WTC11 (cell line): ENCODE measurements at regions not wholly inside any gene's neighbourhood (a gene's known extent, or its start where the extent isn't known, plus 50 kb on each side); places are given as distances from the start of the nearest gene placed in this dataset.

Source experiments
- ATAC-seq: fragments of 200-7000 bp; cut with Tn5 transposase; 2 replicates; pipeline ENCODE4 v1.10.0; 2021; ENCODE audit warnings: mild to moderate bottlenecking, moderate library complexity
- CTCF ChIA-PET: fragments of 300-600 bp; sonication (Branson Sonifier 250); formaldehyde crosslinking; loops from one replicate; lab custom pipeline; 2021; ENCODE audit warnings: antibody characterized with exemption; lab: Charles Lee
- POLR2A ChIA-PET: fragments of 350-600 bp; sonication (Branson Sonifier 250); formaldehyde crosslinking; loops from one replicate; lab custom pipeline; 2021; ENCODE audit warnings: antibody characterized with exemption; lab: Charles Lee
- DNase-seq: peaks from one replicate; pipeline ENCODE4 v3.0.0; 2021; ENCODE audit warnings: low spot score
- H3K27ac Mint-ChIP-seq: 2 replicates; pipeline ENCODE4 v1.8.0; 2021; ENCODE audit warnings: mixed read lengths
- H3K27me3 Mint-ChIP-seq: 2 replicates; pipeline ENCODE4 v1.8.0; 2021; ENCODE audit warnings: low read depth, mild to moderate bottlenecking, moderate library complexity, mixed read lengths
- H3K36me3 Mint-ChIP-seq: 2 replicates; pipeline ENCODE4 v1.8.0; 2021; ENCODE audit warnings: mixed read lengths
- H3K4me1 Mint-ChIP-seq: 2 replicates; pipeline ENCODE4 v1.8.0; 2022; ENCODE audit warnings: mixed read lengths
- H3K4me3 Mint-ChIP-seq: 2 replicates; pipeline ENCODE4 v1.8.0; 2021; ENCODE audit warnings: mild to moderate bottlenecking, moderate library complexity, mixed read lengths
- H3K9me3 Mint-ChIP-seq: 2 replicates; pipeline ENCODE4 v1.8.0; 2021; ENCODE audit warnings: mixed read lengths
- CBFB ChIP-seq: sonication (generic); formaldehyde crosslinking; IDR thresholded peaks from 2 replicates; pipeline ENCODE4 v1.8.1; 2022; ENCODE audit warnings: mild to moderate bottlenecking, low read depth, missing genetic modification reagents
- CREB1 ChIP-seq: sonication (generic); formaldehyde crosslinking; IDR thresholded peaks from 2 replicates; pipeline ENCODE4 v1.8.0; 2023; ENCODE audit warnings: mild to moderate bottlenecking, missing genetic modification reagents
- CREM ChIP-seq: sonication (generic); formaldehyde crosslinking; IDR thresholded peaks from 2 replicates; pipeline ENCODE4 v1.8.1; 2022; ENCODE audit warnings: mild to moderate bottlenecking, missing genetic modification reagents, moderate library complexity
- IRF2 ChIP-seq: sonication (generic); formaldehyde crosslinking; IDR thresholded peaks from 2 replicates; pipeline ENCODE4 v1.8.0; 2022; ENCODE audit warnings: low read depth, missing genetic modification reagents, borderline replicate concordance
- NR3C1 ChIP-seq: sonication (generic); formaldehyde crosslinking; conservative IDR thresholded peaks from 2 replicates; pipeline ENCODE4 v1.8.1; 2023; ENCODE audit warnings: low read depth, mild to moderate bottlenecking, missing genetic modification reagents
- OVOL2 ChIP-seq: fragments of 250-450 bp; sonication (Bioruptor Pico); IDR thresholded peaks from 2 replicates; pipeline ENCODE4 v1.9.0; 2021; ENCODE audit warnings: mild to moderate bottlenecking, borderline replicate concordance
- RELA ChIP-seq: sonication (generic); formaldehyde crosslinking; IDR thresholded peaks from 2 replicates; pipeline ENCODE4 v1.8.1; 2022; ENCODE audit warnings: missing genetic modification reagents, mild to moderate bottlenecking, borderline replicate concordance
- RORB ChIP-seq: fragments of 250-450 bp; sonication (Bioruptor Pico); IDR thresholded peaks from 2 replicates; pipeline ENCODE4 v1.9.0; 2021; ENCODE audit warnings: mild to moderate bottlenecking
- SOX15 ChIP-seq: fragments of 250-450 bp; sonication (Bioruptor Pico); IDR thresholded peaks from 2 replicates; pipeline ENCODE4 v1.9.0; 2021; ENCODE audit warnings: mild to moderate bottlenecking
- TEAD4 ChIP-seq: sonication (generic); formaldehyde crosslinking; IDR thresholded peaks from 2 replicates; pipeline ENCODE4 v1.8.0; 2022; ENCODE audit warnings: mild to moderate bottlenecking, missing genetic modification reagents
- ZNF219 ChIP-seq: sonication (generic); formaldehyde crosslinking; IDR thresholded peaks from 2 replicates; pipeline ENCODE4 v1.8.0; 2023; ENCODE audit warnings: missing genetic modification reagents, mild to moderate bottlenecking, borderline replicate concordance
- ZNF423 ChIP-seq: fragments of 250-450 bp; sonication (Bioruptor Pico); IDR thresholded peaks from 2 replicates; pipeline ENCODE4 v2.1.2; 2022; ENCODE audit warnings: mild to moderate bottlenecking, moderate library complexity
- TF ChIP-seq, protein P1 (sequence below): sonication (generic); formaldehyde crosslinking; IDR thresholded peaks from 2 replicates; pipeline ENCODE4 v1.8.1; 2023; ENCODE audit warnings: mild to moderate bottlenecking, missing genetic modification reagents, moderate library complexity
- TF ChIP-seq, protein P2 (sequence below): sonication (generic); formaldehyde crosslinking; IDR thresholded peaks from 2 replicates; pipeline ENCODE4 v1.8.0; 2022; ENCODE audit warnings: mild to moderate bottlenecking, missing genetic modification reagents
- TF ChIP-seq, protein P3 (sequence below): fragments of 250-450 bp; sonication (Bioruptor Pico); conservative IDR thresholded peaks from 2 replicates; pipeline ENCODE4 v1.9.0; 2021; ENCODE audit warnings: mild to moderate bottlenecking
- TF ChIP-seq, protein P4 (sequence below): sonication (generic); formaldehyde crosslinking; conservative IDR thresholded peaks from 2 replicates; pipeline ENCODE4 v1.8.1; 2023; ENCODE audit warnings: mild to moderate bottlenecking, low read depth, missing genetic modification reagents, moderate library complexity
- TF ChIP-seq, protein P5 (sequence below): fragments of 250-450 bp; sonication (Bioruptor Pico); IDR thresholded peaks from 2 replicates; pipeline ENCODE4 v1.9.0; 2021; ENCODE audit warnings: moderate library complexity, mild to moderate bottlenecking, inconsistent platforms, borderline replicate concordance
- TF ChIP-seq, protein P6 (sequence below): sonication (generic); formaldehyde crosslinking; IDR thresholded peaks from 2 replicates; pipeline ENCODE4 v1.8.1; 2022; ENCODE audit warnings: low read depth, mild to moderate bottlenecking, moderate library complexity, missing genetic modification reagents, borderline replicate concordance
- TF ChIP-seq, protein P7 (sequence below): sonication (generic); formaldehyde crosslinking; IDR thresholded peaks from 2 replicates; pipeline ENCODE4 v1.8.0; 2022; ENCODE audit warnings: mild to moderate bottlenecking, missing genetic modification reagents
- TF ChIP-seq, protein P8 (sequence below): fragments of 250-450 bp; sonication (Bioruptor Pico); IDR thresholded peaks from 2 replicates; pipeline ENCODE4 v2.1.2; 2022; ENCODE audit warnings: mild to moderate bottlenecking, moderate library complexity
- TF ChIP-seq, protein P9 (sequence below): sonication (generic); formaldehyde crosslinking; IDR thresholded peaks from 2 replicates; pipeline ENCODE4 v1.8.0; 2023; ENCODE audit warnings: missing genetic modification reagents
- TF ChIP-seq, protein P10 (sequence below): sonication (generic); formaldehyde crosslinking; IDR thresholded peaks from 2 replicates; pipeline ENCODE4 v1.8.0; 2022; ENCODE audit warnings: mild to moderate bottlenecking, missing genetic modification reagents

DNA sequence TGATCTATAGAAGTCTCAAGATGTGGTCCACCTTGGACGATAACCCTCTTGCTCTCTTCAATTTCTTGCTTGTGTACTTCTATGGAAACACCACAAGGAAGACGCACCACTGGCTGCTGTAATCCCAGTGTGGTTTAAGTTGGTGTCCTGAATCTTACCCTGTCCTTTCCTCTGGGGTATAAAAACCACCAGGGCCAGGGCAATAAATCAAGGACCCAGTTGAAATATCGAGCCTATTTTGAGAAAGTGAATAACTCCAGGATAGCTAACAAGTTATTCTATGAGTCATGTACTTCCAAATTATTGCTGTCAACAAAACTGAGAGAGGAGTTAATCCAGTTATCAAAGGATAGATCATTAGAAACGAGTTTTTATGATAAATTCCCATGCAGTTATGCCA is 137.0 kb downstream of the RND3 start (continued):
- TF ChIP-seq, protein P1, sequence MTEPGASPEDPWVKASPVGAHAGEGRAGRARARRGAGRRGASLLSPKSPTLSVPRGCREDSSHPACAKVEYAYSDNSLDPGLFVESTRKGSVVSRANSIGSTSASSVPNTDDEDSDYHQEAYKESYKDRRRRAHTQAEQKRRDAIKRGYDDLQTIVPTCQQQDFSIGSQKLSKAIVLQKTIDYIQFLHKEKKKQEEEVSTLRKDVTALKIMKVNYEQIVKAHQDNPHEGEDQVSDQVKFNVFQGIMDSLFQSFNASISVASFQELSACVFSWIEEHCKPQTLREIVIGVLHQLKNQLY (CRISPR knock-in tag) = no peak
- TF ChIP-seq ZNF219 (no peak), SOX15 (no peak), CBFB (CRISPR knock-in tag) (no peak), TEAD4 (CRISPR knock-in tag) (no peak), IRF2 (CRISPR knock-in tag) (no peak)

DNA sequence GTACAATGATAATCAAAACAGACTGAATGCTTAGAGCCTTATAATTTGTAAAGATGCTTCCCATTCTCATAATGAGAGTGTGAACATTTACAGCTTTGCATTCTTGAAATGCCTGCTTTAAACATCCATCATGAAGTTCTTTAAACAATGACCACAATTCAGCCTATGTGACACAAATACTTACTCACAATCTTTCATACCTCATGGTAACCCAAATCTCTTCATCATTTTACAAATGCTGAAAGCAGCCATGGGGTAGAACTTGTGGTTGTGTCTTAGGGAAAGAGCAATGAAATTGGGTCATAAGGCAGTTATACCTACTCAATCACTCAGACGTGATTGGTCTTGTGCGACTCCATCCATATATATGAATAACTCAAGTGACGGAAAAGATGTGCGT is 140.7 kb downstream of the RND3 start:
- POLR2A ChIA-PET = no interaction called here
- no peak for DNase-seq

DNA sequence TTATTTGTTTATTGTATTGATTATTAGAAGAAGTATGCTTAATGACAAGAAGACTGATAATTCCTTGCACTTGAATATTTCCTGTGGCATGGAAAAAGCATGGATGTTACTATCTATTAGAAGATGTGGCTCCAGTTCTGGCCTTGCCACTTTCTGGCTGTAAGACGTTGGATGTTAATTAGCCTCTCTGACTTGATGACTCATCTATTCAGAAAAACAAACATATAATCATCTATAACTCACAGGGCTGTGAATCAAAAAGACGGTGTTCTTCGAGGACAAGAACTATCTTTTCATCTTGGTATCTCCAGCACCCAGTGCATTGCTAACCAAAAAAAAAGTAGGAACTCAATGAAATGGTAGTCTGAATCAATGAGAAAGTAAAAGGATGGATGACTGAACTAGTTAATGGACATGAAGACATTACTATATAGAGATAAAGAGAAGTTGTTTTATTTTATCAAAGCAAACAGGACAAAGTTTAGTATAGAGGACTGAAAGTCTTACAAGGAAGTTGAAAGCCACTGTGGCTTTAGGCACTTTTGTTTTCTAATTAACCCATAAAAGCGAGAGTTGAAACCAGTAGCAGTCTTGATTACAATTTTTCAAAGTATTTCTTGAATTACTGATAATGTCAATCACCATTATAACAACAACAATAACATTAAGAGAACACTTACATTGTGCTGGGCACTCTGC is 145.3 kb downstream of the RND3 start:
- DNase-seq = no peak
- CTCF ChIA-PET = no interaction called here
- TF ChIP-seq, protein P2, sequence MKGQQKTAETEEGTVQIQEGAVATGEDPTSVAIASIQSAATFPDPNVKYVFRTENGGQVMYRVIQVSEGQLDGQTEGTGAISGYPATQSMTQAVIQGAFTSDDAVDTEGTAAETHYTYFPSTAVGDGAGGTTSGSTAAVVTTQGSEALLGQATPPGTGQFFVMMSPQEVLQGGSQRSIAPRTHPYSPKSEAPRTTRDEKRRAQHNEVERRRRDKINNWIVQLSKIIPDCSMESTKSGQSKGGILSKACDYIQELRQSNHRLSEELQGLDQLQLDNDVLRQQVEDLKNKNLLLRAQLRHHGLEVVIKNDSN (CRISPR knock-in tag) = no peak
- TF ChIP-seq, protein P3, sequence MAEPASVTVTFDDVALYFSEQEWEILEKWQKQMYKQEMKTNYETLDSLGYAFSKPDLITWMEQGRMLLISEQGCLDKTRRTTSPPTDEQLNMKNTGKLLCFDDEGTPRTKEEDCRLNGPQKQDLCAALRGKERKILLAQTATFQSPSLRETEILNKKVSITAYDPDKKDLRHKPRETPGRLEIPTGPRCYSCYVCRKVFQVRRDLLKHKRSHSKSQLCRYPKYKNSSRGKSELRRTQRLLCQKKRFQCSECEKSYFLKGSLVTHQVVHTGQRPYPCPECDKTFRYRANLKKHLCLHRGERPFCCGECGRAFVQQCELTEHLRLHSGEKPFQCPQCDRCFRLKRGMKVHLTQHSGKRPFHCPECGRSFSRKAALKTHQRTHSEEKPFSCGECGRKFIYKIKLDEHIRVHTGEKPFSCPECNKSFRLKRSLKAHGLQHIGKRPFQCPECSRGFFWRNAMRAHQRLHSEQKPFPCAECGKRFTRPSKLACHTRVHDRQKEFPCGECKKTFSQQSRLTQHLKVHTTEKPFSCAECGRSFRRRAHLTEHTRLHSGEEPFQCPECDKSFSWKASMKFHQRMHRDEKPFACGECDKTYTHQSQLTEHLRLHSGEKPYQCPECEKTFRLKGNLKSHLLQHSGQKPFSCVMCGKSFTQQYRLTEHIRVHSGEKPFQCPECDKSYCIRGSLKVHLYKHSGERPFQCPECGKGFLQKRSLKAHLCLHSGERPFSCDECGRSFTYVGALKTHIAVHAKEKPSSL (CRISPR knock-in tag) = no peak
- no peak for TF ChIP-seq RORB (CRISPR knock-in tag)
- TF ChIP-seq, protein P4, sequence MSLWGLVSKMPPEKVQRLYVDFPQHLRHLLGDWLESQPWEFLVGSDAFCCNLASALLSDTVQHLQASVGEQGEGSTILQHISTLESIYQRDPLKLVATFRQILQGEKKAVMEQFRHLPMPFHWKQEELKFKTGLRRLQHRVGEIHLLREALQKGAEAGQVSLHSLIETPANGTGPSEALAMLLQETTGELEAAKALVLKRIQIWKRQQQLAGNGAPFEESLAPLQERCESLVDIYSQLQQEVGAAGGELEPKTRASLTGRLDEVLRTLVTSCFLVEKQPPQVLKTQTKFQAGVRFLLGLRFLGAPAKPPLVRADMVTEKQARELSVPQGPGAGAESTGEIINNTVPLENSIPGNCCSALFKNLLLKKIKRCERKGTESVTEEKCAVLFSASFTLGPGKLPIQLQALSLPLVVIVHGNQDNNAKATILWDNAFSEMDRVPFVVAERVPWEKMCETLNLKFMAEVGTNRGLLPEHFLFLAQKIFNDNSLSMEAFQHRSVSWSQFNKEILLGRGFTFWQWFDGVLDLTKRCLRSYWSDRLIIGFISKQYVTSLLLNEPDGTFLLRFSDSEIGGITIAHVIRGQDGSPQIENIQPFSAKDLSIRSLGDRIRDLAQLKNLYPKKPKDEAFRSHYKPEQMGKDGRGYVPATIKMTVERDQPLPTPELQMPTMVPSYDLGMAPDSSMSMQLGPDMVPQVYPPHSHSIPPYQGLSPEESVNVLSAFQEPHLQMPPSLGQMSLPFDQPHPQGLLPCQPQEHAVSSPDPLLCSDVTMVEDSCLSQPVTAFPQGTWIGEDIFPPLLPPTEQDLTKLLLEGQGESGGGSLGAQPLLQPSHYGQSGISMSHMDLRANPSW (CRISPR knock-in tag) = no peak
- TF ChIP-seq, protein P5, sequence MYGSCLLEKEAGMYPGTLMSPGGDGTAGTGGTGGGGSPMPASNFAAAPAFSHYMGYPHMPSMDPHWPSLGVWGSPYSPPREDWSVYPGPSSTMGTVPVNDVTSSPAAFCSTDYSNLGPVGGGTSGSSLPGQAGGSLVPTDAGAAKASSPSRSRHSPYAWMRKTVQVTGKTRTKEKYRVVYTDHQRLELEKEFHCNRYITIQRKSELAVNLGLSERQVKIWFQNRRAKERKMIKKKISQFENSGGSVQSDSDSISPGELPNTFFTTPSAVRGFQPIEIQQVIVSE (CRISPR knock-in tag) = no peak
- TF ChIP-seq, protein P6, sequence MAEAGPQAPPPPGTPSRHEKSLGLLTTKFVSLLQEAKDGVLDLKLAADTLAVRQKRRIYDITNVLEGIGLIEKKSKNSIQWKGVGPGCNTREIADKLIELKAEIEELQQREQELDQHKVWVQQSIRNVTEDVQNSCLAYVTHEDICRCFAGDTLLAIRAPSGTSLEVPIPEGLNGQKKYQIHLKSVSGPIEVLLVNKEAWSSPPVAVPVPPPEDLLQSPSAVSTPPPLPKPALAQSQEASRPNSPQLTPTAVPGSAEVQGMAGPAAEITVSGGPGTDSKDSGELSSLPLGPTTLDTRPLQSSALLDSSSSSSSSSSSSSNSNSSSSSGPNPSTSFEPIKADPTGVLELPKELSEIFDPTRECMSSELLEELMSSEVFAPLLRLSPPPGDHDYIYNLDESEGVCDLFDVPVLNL (CRISPR knock-in tag) = no peak
- TF ChIP-seq, protein P7, sequence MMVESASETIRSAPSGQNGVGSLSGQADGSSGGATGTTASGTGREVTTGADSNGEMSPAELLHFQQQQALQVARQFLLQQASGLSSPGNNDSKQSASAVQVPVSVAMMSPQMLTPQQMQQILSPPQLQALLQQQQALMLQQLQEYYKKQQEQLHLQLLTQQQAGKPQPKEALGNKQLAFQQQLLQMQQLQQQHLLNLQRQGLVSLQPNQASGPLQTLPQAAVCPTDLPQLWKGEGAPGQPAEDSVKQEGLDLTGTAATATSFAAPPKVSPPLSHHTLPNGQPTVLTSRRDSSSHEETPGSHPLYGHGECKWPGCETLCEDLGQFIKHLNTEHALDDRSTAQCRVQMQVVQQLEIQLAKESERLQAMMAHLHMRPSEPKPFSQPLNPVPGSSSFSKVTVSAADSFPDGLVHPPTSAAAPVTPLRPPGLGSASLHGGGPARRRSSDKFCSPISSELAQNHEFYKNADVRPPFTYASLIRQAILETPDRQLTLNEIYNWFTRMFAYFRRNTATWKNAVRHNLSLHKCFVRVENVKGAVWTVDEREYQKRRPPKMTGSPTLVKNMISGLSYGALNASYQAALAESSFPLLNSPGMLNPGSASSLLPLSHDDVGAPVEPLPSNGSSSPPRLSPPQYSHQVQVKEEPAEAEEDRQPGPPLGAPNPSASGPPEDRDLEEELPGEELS = no peak
- no peak for TF ChIP-seq CREB1 (CRISPR knock-in tag)
- TF ChIP-seq, protein P8, sequence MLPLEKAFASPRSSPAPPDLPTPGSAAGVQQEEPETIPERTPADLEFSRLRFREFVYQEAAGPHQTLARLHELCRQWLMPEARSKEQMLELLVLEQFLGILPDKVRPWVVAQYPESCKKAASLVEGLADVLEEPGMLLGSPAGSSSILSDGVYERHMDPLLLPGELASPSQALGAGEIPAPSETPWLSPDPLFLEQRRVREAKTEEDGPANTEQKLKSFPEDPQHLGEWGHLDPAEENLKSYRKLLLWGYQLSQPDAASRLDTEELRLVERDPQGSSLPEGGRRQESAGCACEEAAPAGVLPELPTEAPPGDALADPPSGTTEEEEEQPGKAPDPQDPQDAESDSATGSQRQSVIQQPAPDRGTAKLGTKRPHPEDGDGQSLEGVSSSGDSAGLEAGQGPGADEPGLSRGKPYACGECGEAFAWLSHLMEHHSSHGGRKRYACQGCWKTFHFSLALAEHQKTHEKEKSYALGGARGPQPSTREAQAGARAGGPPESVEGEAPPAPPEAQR (CRISPR knock-in tag) = no peak
- no peak for TF ChIP-seq OVOL2 (CRISPR knock-in tag)

More for the DNA sequence above, 140.7 kb downstream of the RND3 start:
- TF ChIP-seq, protein P9, sequence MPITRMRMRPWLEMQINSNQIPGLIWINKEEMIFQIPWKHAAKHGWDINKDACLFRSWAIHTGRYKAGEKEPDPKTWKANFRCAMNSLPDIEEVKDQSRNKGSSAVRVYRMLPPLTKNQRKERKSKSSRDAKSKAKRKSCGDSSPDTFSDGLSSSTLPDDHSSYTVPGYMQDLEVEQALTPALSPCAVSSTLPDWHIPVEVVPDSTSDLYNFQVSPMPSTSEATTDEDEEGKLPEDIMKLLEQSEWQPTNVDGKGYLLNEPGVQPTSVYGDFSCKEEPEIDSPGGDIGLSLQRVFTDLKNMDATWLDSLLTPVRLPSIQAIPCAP (CRISPR knock-in tag) = no peak
- no peak for TF ChIP-seq NR3C1 (CRISPR knock-in tag)
- TF ChIP-seq RELA (CRISPR knock-in tag) = no peak
- TF ChIP-seq CREM (CRISPR knock-in tag) = no peak
- TF ChIP-seq CREB1 (CRISPR knock-in tag) = no peak
- TF ChIP-seq, protein P10, sequence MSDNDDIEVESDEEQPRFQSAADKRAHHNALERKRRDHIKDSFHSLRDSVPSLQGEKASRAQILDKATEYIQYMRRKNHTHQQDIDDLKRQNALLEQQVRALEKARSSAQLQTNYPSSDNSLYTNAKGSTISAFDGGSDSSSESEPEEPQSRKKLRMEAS (CRISPR knock-in tag) = no peak
- no peak for TF ChIP-seq ZNF423
- peaks cover 3% of the 10 kb centered on the region; the same call in 1 of the 2 replicates for H3K4me1 Mint-ChIP-seq
- no peaks in the 10 kb centered on the region for H3K27me3 Mint-ChIP-seq
- H3K9me3 Mint-ChIP-seq = peaks cover 4% of the 10 kb centered on the region
- no peak for ATAC-seq
- CTCF ChIA-PET = no interaction called here
- H3K4me3 Mint-ChIP-seq = no peak overlapping the region
- no peaks in the 10 kb centered on the region for H3K36me3 Mint-ChIP-seq
- no peak overlapping the region for H3K27ac Mint-ChIP-seq

More for the DNA sequence above, 145.3 kb downstream of the RND3 start:
- ATAC-seq = no peak
- H3K9me3 Mint-ChIP-seq = peaks cover 12% of the 10 kb centered on the region
- POLR2A ChIA-PET = no interaction called here
- H3K27ac Mint-ChIP-seq = no peak overlapping the region
- no peak overlapping the region for H3K4me3 Mint-ChIP-seq
- H3K27me3 Mint-ChIP-seq = no peaks in the 10 kb centered on the region
- H3K36me3 Mint-ChIP-seq = peaks cover 3% of the 10 kb centered on the region
- peaks cover 16% of the 10 kb centered on the region for H3K4me1 Mint-ChIP-seq
